HL-60/S4 treated with retinoic acid at 250 ng/mL for 4 days and 3 days (cell line): ENCODE measurements at regions not wholly inside any gene's neighbourhood (a gene's known extent, or its start where the extent isn't known, plus 50 kb on each side); places are given as distances from the start of the nearest gene placed in this dataset.
"Not testable (repeated sequence)": the region's sequence is repeated elsewhere in the genome, so short reads cannot be mapped to it uniquely, and the experiment has no call there.

Experiments used
- in situ Hi-C: fragments of 300-500 bp; cut with MboI; formaldehyde crosslinking; loops from 2 replicates; pipeline ENCODE4 v1.7.0; 2022; ENCODE audit warnings: low sequenced_read_pairs

DNA sequence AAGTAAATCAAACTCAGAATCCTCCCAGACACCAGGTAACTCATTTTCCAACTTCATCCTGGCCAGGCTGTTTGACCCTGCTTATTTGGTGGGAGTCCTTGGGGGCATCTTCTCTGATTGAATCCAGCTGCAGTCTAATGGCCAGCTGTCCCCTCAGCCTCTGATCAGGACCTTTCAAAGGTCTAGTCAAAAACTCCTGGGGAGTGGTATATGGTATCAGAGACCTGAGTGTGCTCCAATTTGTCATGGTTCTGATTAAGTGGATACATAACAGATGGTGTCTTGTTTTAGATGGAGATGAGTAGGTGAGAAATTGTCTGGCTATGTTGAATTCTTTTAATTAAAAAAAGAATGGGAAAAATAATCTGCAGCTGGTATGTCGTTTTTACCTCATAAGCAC lies 842.6 kb upstream of the ACVR2A start:
- in situ Hi-C loops: no loop called here

DNA sequence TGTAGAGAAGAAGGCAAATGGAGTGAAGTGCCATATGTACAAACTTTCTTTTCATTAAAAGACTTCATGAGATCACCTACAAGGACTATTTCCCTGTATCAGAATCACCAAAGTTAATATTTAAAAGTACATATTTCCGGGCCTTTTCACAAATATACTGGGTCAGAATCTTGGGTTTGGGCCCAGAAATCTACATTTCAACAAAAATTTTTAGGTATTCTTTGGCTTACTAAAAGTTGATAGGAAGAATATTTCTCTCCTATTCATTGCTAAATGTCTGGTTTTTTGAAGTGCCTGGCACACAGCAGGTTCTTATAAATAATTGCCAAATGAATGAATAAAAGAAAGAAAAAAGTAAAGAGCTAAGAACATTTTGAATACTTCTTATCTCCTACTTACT lies 843.8 kb upstream of the ACVR2A start:
- in situ Hi-C loops: no loop called here

DNA sequence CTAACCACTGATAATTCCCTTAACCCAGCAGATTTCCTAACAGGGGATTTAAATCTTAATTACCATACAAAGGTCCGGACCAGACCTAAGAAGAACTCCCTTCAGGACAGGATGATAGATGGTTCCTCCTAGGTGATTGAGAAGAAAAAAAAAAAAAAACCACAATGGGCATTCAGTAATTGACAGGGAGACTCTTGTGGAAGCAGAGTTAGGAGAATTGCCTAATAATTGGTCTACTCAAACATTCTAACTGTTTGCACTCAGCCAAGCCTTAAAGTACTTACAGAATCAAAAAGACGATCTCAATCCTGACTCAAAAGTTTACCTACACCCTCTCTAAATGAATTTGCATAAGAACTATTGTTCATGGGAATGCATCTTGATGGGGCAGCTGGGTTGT lies 844.7 kb upstream of the ACVR2A start:
- in situ Hi-C loops: not testable (repeated sequence)

DNA sequence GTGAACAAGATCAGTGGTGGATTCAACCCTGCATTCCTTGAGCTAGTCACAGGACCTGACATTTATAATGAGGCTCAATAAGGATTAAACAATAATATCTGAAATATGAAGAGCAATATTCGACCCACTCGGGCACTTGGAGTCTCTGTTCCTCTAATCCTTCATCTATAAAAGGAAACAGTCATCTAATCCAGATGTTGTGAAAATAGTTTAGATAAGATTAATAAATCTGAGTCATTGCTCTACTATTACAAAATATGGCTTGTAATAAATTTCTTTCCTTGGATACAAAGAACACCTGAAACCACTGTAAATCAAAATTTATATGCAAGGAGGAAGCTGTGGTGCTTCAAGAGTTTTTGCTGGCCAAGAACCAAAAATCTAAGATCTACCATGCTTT lies 846.9 kb upstream of the ACVR2A start:
- in situ Hi-C loops: no loop called here

DNA sequence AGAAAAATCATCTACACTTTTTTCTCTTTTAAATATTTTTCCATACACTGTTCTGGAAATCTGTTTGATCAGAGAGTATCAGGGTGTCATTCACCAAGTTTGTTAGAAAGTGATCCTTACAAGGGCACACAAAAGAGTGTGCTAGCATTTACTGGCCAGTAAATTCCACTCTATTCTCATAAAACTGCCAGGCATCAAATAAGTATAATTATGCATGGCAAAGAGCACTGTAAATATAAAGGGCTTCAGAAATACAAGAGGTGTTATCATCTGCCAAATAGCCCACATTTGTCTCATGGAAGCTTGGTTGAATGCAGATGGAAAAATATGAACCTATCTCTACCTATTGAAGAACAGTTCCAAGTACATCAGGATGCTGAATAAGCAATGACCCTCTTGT lies 847.3 kb upstream of the ACVR2A start:
- in situ Hi-C loops: no loop called here

DNA sequence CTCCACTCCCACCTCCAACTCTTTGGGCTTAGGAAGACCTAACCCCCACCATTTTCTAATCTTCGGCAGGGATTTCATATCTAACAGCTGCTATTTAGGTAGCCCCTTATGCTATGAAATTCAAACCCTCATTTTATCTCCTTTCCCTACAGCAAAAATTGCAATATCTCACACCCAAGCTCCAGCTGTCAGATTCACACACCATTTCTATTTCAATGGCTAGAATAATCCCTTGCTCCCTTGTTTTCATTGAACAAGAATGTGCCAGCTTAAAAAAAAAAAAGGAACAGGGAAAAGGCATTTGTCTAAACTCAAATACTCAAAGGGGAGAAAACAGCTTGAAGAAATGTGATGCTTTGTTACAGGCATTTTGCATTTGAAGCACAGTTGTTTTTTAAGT lies 850.6 kb upstream of the ACVR2A start:
- in situ Hi-C loops: no loop called here

DNA sequence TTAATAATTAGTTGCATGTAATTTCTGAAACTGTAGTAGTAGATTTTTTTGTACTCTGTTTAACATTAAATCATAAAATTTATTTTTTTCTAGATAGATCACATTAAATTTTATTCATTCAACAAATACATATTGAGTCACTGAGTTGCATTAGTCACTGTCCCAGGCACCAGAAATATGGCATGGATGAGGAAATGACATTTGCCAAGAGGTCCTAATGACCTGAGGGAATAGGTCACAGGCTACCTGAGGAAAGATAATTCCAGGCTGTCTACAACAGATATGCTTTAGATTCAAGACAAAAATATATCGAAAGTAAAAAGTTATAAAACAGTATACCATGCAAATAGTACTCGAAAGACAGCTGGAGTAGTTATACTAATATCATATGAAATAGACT lies 852.4 kb upstream of the ACVR2A start:
- in situ Hi-C loops: no loop called here

DNA sequence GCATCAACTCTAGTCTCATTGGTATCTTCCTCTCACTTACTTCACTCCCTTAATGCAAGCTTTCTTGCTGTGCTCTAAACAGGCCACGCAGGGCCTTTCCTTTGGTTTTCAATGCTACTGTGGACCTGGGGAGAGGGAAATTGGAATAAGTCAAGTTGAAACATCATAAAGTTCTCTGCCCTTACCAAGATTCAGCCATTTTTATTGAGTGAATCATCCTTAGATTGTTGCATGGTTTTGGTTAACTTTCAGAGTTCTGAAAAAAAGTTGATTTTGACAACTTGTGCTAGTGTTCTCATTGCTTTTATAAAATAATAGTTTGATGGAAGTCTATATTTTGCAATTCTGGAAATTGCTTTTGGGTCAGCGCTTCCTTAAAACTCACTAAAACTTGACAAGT lies 852.8 kb upstream of the ACVR2A start:
- in situ Hi-C loops: no loop called here

DNA sequence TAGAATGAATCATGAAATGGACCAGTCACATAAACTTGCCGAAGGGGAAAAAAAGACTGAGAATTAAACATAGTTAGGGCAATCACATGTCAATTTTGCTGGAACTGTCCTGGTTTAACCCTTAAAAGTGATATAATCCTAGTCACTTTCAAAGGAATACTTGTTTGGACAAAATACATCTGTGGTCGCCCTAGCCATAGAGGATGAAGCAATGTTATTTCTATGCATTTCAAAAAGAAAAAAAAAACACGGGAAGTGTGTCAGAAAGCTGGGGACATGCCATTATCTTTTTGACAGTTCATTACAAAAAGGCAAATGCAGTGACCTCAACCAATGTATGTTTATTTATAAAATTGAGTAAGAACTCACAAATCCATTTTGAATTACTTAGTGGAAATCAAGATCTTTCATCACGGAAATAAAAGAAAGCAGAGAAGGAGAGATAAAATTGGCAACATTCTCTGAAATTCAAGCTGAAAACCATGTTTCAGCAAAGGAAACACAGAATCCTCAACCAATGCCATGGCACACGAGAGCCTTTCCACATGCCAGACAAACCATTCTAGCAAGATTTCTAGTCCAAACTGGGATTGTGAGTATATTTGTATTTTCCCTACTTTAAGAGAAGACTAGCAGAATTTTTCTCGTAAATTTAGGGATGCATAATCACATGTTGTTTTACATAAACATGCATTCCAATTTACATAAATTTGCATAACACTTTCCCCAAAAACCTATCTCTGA lies 854.3 kb upstream of the ACVR2A start:
- in situ Hi-C loops: no loop called here

DNA sequence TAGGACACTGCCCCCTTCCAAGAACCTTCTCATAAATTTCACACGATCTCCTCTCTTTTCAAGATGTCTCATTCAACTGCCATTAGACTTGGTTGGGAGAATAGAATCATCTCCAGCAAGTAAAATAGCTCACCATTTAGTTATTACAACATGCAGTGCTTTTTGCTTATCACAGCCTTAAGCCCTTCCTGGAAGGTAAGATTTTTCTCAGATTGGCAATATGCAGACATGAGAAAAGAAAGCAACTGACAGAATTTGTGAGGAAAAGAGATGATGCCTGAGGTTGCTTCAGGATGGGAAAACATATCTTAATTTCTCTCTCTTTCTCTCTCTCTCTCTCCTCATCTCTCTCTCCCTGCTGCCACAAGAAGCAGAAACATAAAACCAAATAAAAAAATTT lies 855.1 kb upstream of the ACVR2A start:
- in situ Hi-C loops: no loop called here

DNA sequence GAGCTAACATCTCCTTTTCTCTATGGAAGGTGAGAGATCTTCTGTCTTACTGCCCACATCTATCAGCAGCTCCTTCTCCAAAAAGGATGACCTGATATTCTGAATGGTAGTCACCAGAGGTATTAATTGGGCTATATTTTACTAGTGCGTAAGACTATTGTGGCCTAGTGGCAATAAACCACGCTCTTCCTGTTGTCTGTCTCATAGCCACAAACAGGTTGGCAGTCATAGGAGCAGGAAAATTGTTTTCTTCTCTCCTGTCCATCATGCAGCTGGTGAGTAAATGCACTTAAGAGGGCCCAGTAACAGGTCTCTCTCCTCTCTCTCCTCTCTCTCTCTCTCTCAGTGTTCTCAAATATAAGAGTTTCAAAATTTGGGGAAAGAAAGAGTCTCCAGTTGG lies 856.8 kb upstream of the ACVR2A start:
- in situ Hi-C loops: no loop called here

DNA sequence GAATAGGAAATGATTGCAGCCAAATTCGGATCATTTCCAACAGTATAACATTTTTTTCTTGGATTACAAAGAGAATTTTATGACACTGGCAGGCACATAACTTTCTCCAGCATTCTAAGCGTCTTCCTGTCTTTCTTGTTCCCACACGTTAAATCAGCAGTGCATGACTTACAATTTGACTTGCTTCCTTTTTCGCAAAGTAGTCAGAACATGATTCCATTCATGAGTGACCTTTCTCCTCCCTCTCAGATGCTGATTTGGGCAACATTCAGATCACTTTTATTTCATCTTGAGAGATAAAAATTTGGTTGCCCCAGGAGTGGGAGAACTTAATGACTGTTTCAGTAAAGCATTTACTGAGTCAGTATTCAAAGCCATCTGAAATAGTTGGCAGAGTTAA lies 858.7 kb upstream of the ACVR2A start:
- in situ Hi-C loops: no loop called here

DNA sequence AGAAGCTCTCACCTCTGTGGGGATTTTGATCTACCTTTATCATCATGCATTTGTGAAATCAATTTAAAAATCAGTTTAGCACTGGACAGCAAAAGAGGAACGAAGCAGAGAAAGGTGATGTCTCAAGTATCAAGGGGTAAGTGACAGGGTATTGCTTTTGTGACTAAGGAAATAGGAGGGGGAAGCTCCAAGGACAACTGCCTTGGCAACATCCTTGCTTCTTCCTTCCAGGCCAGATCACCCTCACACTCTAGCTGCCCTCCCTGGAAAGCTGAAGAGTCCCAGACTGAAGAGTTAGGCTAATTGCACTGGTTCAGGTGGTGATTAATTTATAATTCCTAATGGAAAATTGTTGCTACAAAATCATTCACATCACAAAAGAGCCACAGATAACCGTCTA lies 859.1 kb upstream of the ACVR2A start:
- in situ Hi-C loops: no loop called here

DNA sequence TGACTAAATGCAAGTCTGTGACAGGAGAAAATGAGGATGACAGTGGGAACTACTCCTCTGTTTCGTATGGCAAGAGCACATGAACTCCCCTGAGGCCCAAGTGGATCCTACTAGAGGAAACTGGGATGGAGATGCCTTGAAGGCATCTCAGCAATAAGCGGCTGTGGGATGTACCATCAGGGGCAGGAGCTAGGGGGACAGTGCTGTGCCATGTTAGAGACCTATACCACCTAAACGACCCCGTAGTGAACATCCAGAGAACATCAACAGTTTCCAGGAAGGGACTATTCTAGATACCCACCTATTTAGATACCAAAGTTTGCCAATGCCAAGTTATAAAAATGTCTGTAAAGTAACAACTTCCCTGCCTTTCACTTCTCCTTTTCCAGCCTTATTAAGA lies 860.8 kb upstream of the ACVR2A start:
- in situ Hi-C loops: no loop called here

DNA sequence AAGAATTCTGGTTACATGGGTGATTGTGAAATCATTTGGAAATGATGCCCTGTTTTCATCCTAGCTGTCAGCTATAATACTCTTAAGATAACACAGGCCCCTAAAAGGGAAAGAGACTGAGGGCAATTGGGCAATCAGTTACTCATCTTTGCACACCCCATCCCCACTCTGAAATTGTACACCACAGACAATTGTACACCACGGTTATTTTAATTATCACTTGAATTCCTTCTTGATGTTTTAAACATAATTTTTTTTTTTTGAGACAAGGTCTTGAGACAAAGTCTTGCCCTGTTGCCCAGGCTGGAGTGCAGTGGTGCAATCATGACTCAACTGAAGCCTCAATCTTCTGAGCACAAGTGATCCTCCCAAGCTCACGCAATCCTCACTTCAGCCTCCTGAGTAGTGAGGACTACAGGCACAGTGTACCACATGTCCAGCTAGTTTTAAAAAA lies 862.4 kb upstream of the ACVR2A start:
- in situ Hi-C loops: no loop called here

DNA sequence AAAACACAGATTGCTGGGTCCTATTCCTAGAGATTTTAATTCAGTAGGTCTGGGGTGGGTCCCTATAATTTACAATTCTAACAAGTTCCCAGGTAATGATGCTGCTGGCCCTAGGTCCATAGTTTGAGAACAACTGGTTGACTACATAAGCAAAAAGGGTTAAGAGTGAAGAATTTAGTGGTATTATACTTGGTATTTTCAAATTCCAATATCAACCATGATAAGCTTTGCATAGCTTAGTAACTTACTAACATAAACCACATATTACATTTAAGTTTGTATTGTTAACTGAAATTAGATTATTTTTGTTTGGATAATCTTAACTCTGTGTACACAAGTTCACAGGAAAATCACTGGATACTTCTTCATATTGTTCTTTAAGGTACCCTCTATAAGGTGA lies 862.9 kb upstream of the ACVR2A start:
- in situ Hi-C loops: no loop called here

DNA sequence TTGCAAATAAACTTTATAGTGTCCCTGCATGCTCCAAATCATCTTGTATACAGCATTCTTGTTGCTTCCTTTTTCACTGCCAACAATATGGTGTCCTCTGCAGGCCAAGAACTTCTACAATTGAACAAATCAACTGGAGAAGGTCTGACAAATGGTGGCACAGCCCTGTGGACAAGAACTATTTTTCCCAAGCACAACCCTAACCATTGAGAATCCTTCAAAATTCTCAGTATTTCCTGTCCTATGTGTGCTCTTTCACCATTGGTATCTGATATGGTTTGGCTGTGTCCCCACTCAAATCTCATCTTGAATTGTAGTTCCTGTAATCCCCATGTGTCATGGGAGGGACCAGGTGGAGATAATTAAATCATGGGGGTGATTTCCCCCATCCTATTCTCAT lies 865.1 kb upstream of the ACVR2A start:
- in situ Hi-C loops: no loop called here

DNA sequence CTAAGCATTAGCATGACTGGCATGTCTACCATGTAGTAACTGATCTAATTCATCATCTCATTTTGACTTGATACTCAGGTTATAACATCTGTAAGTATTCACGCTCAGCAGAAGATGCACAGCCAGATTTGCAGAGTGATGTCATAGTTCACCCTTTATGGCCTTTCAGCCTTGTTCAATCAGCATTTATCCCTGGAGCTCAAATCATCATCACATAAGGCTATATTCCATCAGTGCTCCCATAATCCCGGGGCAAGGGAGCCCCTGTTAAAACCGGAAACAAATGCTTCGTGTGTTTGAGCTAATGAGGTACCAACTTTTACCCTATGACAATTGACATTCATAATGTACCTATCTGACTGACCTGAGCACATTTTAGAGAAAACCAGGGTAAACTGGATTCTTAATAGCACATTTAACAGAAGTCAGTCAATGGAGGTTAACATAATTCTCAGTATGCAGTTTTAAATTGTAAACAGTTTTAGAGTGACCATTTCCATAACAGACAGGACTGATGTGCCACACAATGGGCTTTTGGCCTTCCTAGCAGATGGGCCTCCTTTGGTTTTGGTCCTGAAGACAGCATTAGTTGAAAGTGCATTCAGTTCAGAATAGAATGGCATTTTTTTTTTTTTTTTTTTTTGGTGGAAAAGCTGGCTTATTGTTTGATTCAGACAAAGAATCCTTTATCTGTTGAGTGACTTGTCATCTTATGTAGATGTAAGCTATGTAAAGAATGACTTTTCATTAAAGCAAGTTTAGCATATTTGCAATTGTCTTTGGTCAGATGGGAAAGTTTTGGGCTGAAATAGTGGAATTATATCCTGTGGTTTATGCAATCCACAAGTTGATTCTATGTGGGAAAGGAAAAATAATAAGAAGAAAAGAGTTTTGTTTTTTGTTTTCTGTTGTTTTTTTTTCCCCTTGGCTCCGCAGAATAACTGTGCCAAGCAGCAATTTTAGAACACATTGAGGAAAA lies 866.0 kb upstream of the ACVR2A start:
- in situ Hi-C loops: no loop called here

DNA sequence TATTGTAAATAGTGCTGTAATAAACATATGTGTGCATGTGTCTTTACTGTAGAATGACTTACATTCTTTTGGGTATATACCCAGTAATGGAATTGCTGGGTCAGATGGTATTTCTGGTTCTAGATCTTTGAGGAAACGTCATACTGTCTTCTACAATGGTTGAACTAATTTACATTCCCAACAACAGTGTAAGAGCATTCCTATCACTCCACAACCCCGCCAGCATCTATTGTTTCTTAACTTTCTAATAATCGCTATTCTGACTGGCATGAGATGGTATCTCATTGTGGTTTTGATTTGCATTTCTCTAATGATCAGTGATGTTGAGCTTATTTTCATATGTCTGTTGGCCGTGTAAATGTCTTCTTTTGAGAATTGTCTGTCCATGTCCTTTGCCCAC lies 873.8 kb upstream of the ACVR2A start:
- in situ Hi-C loops: not testable (repeated sequence)

DNA sequence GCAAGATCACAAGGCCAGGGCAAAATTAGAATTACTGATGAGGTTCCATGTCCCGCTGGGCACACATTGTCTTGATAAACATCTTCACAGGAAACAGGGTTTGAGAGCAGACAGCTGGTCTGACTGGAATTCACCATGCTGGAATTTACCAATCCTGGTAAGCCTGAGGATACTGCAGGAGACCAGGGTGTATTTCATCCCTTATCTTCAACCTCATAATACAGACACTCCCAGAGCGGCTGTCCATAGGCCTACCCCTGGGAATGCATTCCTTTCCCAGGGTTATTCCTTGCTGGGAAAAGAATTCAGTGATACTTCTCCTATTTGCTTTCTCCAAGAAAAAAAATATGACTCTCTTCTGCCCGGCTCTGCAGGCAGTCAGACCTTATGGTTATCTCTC lies 875.1 kb upstream of the ACVR2A start:
- in situ Hi-C loops: not testable (repeated sequence)

DNA sequence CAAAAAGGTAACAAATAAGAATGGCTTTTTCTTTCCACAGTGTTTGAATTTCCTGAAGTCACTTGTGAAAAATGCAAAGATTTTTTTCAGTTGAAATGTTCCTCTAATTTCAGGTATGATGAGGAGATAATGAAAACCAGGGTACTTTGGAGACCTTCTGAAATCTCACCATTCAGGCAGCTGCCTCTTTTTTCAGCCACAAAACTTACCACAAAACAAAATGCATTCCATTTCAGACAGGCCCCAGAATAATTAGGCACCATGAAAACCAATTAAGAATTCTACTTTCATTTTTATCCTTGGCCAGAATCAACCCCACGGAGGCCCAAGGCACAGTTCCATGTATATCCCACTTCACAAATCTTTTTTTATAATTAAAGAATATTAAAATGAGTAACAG lies 880.3 kb upstream of the ACVR2A start:
- in situ Hi-C loops: no loop called here

DNA sequence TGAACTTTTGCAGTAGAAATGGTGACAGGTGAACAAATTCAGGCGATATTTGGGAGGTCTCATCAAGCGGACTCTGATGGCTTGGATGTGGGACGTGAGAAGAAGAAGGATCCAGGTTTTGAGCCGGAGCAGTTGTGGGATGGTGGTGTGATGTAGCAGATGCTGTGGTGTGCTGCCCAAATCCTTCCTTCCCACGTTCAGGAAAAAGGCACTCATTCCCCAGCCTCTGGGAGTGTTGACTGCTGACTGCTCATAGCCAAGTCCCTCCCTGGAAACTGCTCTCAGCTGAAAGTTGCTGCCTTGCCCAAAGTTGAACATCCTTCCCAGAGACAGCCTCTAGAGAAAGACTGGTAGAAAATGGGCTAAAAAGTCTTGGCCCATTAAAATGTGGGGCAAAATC lies 890.3 kb upstream of the ACVR2A start:
- in situ Hi-C loops: no loop called here
